ENCODE measurements at regions not wholly inside any gene's neighbourhood (a gene's known extent, or its start where the extent isn't known, plus 50 kb on each side); places are given as distances from the start of the nearest gene placed in this dataset.

DNA sequence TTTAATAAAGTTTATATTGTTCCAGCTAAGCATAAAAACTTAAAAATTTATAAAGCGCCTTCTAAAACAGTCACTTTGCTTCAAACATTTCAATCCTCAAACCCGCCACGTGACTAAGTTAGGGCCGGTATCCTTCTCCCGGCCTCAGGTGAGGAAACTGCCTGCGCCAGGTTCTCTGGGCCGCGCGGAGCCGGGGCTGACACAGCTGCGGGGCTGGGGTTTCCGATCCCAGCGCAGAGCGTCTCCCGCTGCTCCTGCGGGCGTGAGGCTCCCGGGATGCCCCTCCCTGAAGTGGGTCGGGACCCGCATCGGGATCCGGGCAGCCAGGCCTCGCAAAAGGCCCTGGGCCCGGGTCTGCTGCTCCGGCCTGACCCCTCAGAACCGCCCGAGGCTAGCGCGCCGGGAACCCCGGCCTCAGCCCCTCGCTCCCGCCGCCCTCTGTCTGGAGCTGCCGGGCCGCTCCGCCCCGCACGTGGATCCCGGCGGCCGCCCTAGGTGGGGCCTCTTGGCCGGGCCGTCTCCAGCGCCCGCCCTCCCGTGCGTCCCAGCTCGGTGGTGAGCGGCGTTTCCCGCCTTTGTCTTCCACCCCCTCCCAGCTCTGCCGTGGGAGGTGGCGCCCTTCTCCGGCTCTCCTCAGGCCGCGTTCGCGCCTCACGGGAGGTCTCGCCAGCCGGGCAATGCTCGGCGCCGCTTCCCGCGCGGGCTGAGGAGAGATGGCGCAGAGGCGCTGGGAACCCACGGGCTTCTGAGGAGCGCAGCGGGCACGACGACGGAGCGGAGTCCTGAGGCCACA is 267.9 kb downstream of the DLL1 start:
- Histone ChIP-seq H3K79me2 (replicated peaks; ENCODE audit: insufficient read depth) (no peaks in the 10 kb centered on the region), H3K4me3 (no peak overlapping the region), H3K9me2 (ENCODE audit: insufficient read depth) (0 out of 2 replicates have a peak, but pooled peaks cover 4% of the 10 kb centered on the region), H3K27me3 (ENCODE audit: insufficient read depth) (0 out of 2 replicates have a peak, but pooled peaks cover 3% of the 10 kb centered on the region), H3K4me1 (ENCODE audit: insufficient read depth) (no peaks in the 10 kb centered on the region), H2AFZ (peak overlapping the region; percentile 83), H3K27ac (ENCODE audit: low read depth) (no peak overlapping the region), H3K4me2 (no peak overlapping the region), H4K20me1 (replicated peaks; ENCODE audit: insufficient read depth) (no peaks in the 10 kb centered on the region), H3F3A (replicated peaks; ENCODE audit: low read depth) (no peaks in the 10 kb centered on the region), H3K36me3 (ENCODE audit: insufficient read depth) (no peaks in the 10 kb centered on the region)
- ATAC-seq (peak; percentile 79), DNase-seq (ENCODE audit: low spot score) (peak; percentile 62)
- Mint-ChIP-seq H3K4me3 (no peak overlapping the region), H3K27ac (no peak overlapping the region), H3K9me3 (peaks cover 6% of the 10 kb centered on the region; the same call in 2 of the 3 replicates), H3K27me3 (ENCODE audit: insufficient read depth, low read depth, poor library complexity) (peaks cover 3% of the 10 kb centered on the region), H3K4me1 (no peaks in the 10 kb centered on the region; the same call in 2 of the 3 replicates), H3K36me3 (ENCODE audit: low read depth) (peaks cover 7% of the 10 kb centered on the region; the same call in 1 of the 3 replicates)
- TF ChIP-seq POLR2AphosphoS5 (IDR thresholded peaks at IDR 0.05; ENCODE audit: low read depth) (no peak), ZNF114 (CRISPR knock-in tag; IDR thresholded peaks at IDR 0.05) (no peak), CREB1 (CRISPR knock-in tag; IDR thresholded peaks at IDR 0.05; ENCODE audit: low read depth) (no peak), EZH2phosphoT487 (IDR thresholded peaks at IDR 0.05; ENCODE audit: unreplicated experiment) (no peak), JUNB (IDR thresholded peaks at IDR 0.05; ENCODE audit: unreplicated experiment) (no peak), STAT1 (IDR thresholded peaks at IDR 0.05; ENCODE audit: unreplicated experiment) (no peak), EZH2 (IDR thresholded peaks at IDR 0.05; ENCODE audit: low read depth, unreplicated experiment) (no peak), ZNF331 (CRISPR knock-in tag; IDR thresholded peaks at IDR 0.05; ENCODE audit: low read depth) (no peak), NANOG (IDR thresholded peaks at IDR 0.05; ENCODE audit: borderline replicate concordance) (no peak)
- TF ChIP-seq, protein P1, sequence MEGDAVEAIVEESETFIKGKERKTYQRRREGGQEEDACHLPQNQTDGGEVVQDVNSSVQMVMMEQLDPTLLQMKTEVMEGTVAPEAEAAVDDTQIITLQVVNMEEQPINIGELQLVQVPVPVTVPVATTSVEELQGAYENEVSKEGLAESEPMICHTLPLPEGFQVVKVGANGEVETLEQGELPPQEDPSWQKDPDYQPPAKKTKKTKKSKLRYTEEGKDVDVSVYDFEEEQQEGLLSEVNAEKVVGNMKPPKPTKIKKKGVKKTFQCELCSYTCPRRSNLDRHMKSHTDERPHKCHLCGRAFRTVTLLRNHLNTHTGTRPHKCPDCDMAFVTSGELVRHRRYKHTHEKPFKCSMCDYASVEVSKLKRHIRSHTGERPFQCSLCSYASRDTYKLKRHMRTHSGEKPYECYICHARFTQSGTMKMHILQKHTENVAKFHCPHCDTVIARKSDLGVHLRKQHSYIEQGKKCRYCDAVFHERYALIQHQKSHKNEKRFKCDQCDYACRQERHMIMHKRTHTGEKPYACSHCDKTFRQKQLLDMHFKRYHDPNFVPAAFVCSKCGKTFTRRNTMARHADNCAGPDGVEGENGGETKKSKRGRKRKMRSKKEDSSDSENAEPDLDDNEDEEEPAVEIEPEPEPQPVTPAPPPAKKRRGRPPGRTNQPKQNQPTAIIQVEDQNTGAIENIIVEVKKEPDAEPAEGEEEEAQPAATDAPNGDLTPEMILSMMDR (conservative IDR thresholded peaks at IDR 0.05; ENCODE audit: low read depth in 2 of 2) = no peak
- TF ChIP-seq, protein P2, sequence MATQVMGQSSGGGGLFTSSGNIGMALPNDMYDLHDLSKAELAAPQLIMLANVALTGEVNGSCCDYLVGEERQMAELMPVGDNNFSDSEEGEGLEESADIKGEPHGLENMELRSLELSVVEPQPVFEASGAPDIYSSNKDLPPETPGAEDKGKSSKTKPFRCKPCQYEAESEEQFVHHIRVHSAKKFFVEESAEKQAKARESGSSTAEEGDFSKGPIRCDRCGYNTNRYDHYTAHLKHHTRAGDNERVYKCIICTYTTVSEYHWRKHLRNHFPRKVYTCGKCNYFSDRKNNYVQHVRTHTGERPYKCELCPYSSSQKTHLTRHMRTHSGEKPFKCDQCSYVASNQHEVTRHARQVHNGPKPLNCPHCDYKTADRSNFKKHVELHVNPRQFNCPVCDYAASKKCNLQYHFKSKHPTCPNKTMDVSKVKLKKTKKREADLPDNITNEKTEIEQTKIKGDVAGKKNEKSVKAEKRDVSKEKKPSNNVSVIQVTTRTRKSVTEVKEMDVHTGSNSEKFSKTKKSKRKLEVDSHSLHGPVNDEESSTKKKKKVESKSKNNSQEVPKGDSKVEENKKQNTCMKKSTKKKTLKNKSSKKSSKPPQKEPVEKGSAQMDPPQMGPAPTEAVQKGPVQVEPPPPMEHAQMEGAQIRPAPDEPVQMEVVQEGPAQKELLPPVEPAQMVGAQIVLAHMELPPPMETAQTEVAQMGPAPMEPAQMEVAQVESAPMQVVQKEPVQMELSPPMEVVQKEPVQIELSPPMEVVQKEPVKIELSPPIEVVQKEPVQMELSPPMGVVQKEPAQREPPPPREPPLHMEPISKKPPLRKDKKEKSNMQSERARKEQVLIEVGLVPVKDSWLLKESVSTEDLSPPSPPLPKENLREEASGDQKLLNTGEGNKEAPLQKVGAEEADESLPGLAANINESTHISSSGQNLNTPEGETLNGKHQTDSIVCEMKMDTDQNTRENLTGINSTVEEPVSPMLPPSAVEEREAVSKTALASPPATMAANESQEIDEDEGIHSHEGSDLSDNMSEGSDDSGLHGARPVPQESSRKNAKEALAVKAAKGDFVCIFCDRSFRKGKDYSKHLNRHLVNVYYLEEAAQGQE (IDR thresholded peaks at IDR 0.05; ENCODE audit: unreplicated experiment) = no peak
- TF ChIP-seq, protein P3, sequence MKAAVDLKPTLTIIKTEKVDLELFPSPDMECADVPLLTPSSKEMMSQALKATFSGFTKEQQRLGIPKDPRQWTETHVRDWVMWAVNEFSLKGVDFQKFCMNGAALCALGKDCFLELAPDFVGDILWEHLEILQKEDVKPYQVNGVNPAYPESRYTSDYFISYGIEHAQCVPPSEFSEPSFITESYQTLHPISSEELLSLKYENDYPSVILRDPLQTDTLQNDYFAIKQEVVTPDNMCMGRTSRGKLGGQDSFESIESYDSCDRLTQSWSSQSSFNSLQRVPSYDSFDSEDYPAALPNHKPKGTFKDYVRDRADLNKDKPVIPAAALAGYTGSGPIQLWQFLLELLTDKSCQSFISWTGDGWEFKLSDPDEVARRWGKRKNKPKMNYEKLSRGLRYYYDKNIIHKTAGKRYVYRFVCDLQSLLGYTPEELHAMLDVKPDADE (IDR thresholded peaks at IDR 0.05) = no peak
- TF ChIP-seq, protein P4, sequence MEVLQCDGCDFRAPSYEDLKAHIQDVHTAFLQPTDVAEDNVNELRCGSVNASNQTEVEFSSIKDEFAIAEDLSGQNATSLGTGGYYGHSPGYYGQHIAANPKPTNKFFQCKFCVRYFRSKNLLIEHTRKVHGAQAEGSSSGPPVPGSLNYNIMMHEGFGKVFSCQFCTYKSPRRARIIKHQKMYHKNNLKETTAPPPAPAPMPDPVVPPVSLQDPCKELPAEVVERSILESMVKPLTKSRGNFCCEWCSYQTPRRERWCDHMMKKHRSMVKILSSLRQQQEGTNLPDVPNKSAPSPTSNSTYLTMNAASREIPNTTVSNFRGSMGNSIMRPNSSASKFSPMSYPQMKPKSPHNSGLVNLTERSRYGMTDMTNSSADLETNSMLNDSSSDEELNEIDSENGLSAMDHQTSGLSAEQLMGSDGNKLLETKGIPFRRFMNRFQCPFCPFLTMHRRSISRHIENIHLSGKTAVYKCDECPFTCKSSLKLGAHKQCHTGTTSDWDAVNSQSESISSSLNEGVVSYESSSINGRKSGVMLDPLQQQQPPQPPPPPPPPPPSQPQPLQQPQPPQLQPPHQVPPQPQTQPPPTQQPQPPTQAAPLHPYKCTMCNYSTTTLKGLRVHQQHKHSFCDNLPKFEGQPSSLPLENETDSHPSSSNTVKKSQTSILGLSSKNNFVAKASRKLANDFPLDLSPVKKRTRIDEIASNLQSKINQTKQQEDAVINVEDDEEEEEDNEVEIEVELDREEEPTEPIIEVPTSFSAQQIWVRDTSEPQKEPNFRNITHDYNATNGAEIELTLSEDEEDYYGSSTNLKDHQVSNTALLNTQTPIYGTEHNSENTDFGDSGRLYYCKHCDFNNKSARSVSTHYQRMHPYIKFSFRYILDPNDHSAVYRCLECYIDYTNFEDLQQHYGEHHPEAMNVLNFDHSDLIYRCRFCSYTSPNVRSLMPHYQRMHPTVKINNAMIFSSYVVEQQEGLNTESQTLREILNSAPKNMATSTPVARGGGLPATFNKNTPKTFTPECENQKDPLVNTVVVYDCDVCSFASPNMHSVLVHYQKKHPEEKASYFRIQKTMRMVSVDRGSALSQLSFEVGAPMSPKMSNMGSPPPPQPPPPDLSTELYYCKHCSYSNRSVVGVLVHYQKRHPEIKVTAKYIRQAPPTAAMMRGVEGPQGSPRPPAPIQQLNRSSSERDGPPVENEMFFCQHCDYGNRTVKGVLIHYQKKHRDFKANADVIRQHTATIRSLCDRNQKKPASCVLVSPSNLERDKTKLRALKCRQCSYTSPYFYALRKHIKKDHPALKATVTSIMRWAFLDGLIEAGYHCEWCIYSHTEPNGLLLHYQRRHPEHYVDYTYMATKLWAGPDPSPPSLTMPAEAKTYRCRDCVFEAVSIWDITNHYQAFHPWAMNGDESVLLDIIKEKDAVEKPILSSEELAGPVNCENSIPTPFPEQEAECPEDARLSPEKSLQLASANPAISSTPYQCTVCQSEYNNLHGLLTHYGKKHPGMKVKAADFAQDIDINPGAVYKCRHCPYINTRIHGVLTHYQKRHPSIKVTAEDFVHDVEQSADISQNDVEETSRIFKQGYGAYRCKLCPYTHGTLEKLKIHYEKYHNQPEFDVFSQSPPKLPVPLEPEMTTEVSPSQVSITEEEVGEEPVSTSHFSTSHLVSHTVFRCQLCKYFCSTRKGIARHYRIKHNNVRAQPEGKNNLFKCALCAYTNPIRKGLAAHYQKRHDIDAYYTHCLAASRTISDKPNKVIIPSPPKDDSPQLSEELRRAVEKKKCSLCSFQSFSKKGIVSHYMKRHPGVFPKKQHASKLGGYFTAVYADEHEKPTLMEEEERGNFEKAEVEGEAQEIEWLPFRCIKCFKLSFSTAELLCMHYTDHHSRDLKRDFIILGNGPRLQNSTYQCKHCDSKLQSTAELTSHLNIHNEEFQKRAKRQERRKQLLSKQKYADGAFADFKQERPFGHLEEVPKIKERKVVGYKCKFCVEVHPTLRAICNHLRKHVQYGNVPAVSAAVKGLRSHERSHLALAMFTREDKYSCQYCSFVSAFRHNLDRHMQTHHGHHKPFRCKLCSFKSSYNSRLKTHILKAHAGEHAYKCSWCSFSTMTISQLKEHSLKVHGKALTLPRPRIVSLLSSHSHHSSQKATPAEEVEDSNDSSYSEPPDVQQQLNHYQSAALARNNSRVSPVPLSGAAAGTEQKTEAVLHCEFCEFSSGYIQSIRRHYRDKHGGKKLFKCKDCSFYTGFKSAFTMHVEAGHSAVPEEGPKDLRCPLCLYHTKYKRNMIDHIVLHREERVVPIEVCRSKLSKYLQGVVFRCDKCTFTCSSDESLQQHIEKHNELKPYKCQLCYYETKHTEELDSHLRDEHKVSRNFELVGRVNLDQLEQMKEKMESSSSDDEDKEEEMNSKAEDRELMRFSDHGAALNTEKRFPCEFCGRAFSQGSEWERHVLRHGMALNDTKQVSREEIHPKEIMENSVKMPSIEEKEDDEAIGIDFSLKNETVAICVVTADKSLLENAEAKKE (CRISPR knock-in tag; IDR thresholded peaks at IDR 0.05) = no peak

Measured in GM23338 (cell line).